ENCODE measurements at regions not wholly inside any gene's neighbourhood (a gene's known extent, or its start where the extent isn't known, plus 50 kb on each side); places are given as distances from the start of the nearest gene placed in this dataset.

DNA sequence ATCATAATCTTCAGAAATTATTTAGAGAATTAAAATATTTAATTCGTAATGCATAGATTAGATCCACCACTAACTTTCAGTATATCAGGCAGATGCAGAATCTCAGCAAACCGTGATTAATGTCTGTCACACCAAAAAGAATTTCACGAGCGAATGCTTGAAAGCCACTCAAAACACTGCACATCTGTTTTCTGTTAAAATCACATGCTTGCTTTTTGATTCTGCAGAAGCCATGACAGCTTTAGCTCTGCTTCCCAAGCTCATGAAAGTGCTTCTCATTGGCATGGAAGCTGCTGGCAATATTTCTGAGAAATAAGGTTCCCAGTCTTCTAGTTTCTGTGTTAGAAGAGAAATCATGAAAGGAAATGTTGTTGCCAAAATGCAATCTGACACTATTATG lies 837.8 kb upstream of the LRRN3 start:
- TF ChIP-seq, protein P1, sequence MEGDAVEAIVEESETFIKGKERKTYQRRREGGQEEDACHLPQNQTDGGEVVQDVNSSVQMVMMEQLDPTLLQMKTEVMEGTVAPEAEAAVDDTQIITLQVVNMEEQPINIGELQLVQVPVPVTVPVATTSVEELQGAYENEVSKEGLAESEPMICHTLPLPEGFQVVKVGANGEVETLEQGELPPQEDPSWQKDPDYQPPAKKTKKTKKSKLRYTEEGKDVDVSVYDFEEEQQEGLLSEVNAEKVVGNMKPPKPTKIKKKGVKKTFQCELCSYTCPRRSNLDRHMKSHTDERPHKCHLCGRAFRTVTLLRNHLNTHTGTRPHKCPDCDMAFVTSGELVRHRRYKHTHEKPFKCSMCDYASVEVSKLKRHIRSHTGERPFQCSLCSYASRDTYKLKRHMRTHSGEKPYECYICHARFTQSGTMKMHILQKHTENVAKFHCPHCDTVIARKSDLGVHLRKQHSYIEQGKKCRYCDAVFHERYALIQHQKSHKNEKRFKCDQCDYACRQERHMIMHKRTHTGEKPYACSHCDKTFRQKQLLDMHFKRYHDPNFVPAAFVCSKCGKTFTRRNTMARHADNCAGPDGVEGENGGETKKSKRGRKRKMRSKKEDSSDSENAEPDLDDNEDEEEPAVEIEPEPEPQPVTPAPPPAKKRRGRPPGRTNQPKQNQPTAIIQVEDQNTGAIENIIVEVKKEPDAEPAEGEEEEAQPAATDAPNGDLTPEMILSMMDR (IDR thresholded peaks at IDR 0.05; ENCODE audit: borderline replicate concordance, insufficient read depth, low read depth, low read length) = no peak
- H3K4me3 ChIP-seq (ENCODE audit: low read depth, low read length) = no peak overlapping the region

DNA sequence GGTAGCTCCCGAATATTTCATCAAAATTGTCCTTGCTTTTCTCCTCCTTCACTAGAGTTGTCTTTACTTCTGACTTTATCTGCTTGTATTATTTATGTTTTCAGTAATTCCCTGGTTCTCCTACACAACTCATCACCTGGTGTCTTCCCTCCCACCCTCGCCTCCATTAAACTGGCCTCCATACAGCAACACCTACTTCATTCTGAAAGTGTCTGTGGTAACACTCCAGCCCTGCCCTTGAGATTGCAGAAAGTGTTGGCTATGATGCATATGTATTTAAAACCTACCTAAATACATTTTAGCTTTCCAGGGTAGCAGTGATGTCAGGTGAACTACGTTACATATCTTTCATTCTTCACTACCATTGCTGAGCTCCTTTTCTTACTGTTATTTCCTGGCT lies 833.3 kb upstream of the LRRN3 start:
- TF ChIP-seq, protein P1 (IDR thresholded peaks at IDR 0.05; ENCODE audit: borderline replicate concordance, insufficient read depth, low read depth, low read length) = no peak
- H3K4me3 ChIP-seq (ENCODE audit: low read depth, low read length) = no peak overlapping the region

DNA sequence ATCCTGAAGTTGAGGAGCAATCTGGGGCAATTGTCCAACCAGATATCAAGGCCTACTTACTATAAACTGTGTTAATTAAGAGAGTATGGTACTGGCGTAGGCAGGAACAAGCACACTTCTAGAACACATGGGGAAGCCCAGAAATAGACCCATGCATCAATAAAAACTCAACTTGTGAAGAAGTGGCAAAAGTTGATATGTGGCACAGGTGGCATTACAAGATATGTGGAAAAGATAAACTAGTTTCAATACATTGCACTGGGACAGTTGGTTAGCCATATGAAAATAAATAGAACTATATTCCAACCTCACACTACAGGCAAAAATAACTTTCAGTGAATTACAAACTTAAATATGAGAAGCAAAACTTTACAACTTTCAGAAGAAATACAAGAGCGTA lies 828.7 kb upstream of the LRRN3 start:
- TF ChIP-seq, protein P1 (IDR thresholded peaks at IDR 0.05; ENCODE audit: borderline replicate concordance, insufficient read depth, low read depth, low read length) = no peak
- no peak overlapping the region for H3K4me3 ChIP-seq (ENCODE audit: low read depth, low read length)

DNA sequence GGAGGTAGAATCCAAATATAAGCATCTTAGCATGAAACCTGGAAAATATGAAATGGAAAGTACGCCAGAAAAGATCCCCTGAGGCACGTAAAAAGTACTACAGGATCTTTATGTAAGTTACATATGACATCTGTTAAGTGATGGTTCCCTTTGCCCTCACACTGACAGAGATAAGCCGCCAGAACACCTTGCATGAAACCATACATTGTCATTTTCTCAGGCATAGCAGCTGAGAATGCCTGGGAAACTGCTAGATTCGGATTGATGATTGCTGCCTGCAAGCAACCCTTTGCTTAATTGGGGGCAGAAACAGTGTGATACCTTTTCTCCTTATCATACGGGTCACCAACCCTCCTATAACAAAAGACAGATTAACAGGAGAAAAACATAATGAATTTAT lies 826.6 kb upstream of the LRRN3 start:
- TF ChIP-seq, protein P1 (IDR thresholded peaks at IDR 0.05; ENCODE audit: borderline replicate concordance, insufficient read depth, low read depth, low read length) = no peak
- H3K4me3 ChIP-seq (ENCODE audit: low read depth, low read length) = no peak overlapping the region

DNA sequence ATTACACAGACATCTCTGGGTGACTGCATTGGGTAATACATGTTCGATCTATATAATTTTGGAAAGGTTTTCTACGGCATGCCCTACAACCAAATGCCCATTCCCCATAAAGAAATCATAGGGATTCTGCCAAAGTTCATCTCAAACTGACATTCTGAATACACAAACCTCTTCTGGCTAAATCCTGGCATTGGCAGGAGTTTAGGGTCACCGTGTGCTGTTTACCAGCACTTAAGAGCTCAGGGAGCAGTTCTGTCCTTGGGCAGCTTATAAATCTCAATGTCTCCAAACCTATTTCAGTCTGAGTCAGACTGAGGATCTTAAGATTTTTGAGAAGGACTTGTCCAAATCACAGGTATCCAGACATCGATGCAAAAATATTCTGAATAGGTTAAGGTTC lies 809.6 kb upstream of the LRRN3 start:
- no peak overlapping the region for H3K4me3 ChIP-seq (ENCODE audit: low read depth, low read length)
- TF ChIP-seq, protein P1 (IDR thresholded peaks at IDR 0.05; ENCODE audit: borderline replicate concordance, insufficient read depth, low read depth, low read length) = no peak

DNA sequence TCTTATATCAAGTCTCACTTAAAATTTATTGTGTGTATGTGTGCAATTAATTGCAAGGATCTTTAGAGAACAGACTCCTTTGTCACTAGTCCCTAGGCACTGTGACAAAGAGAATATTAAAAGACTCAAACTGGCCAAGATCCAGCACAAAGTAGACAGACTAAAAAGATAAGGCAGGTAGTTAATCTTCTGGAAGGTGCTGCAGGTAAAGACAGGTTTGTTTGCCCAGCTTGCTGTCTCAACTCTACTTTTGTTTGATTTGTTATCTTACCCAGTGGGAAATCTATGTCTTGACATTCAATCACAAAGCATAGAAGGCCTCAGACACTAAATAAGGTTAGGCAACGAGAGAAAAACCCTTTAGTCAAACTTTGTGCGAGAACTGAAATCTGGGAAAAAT lies 807.9 kb upstream of the LRRN3 start:
- no peak overlapping the region for H3K4me3 ChIP-seq (ENCODE audit: low read depth, low read length)
- TF ChIP-seq, protein P1 (IDR thresholded peaks at IDR 0.05; ENCODE audit: borderline replicate concordance, insufficient read depth, low read depth, low read length) = no peak

DNA sequence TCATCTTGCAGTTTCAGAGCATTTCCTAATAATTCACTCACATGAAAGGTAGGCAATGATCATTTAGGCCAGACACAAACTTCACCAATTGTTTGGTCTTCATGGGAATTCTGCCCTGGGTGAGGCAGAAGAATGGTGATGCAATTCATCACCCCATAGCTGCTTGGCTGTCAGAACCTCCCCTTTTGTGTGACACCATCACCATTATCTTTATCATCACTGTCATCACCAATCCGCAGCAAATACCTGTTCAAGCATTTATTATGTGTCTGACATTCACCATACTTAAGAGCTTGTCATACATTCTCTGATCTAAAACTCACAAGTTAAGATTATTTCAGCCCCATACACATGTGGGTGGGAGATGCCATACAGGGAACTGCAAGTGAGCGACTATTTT lies 799.5 kb upstream of the LRRN3 start:
- no peak overlapping the region for H3K4me3 ChIP-seq (ENCODE audit: low read depth, low read length)
- TF ChIP-seq, protein P1 (IDR thresholded peaks at IDR 0.05; ENCODE audit: borderline replicate concordance, insufficient read depth, low read depth, low read length) = no peak

Measured in GM12875 (cell line).